GM12878 (cell line): ENCODE measurements at regions not wholly inside any gene's neighbourhood (a gene's known extent, or its start where the extent isn't known, plus 50 kb on each side); places are given as distances from the start of the nearest gene placed in this dataset.

Source experiments
- ATAC-seq: fragments of 200-7000 bp; cut with Tn5 transposase; 3 replicates; pipeline ENCODE4 v1.9.1; 2020; ENCODE audit warnings: mild to moderate bottlenecking, moderate library complexity
- BruUV-seq: library from RNA; stranded (reverse); fragments of 400-500 nt; replicated peaks from 2 replicates; lab custom pipeline; 2021; lab: Mats Ljungman, UMichigan
- CTCF ChIA-PET: fragments of 300-600 bp; sonication (Branson Sonifier 250); formaldehyde crosslinking; extraction: SDS; loops from one replicate; lab custom pipeline; 2021; ENCODE audit warnings: inconsistent platforms; lab: Yijun Ruan, JAX
- POLR2A ChIA-PET: fragments of 350-600 bp; formaldehyde crosslinking; extraction: SDS; loops from one replicate; lab custom pipeline; 2021; ENCODE audit warnings: inconsistent platforms; lab: Charles Lee
- RAD21 ChIA-PET: fragments of 300-600 bp; sonication (Branson Sonifier 250); formaldehyde crosslinking; loops from one replicate; lab custom pipeline; 2023; ENCODE audit warnings: antibody characterized with exemption; ENCODE audit not compliant: unreplicated experiment; lab: Charles Lee
- SMC1A ChIA-PET: fragments of 300-600 bp; sonication (Branson Sonifier 250); formaldehyde crosslinking; loops from one replicate; lab custom pipeline; 2023; ENCODE audit not compliant: unreplicated experiment, uncharacterized antibody; lab: Charles Lee
- DNase-seq: peaks from one replicate; pipeline ENCODE4 v3.0.0-alpha.2; 2011; ENCODE audit warnings: low read depth, low spot score
- FAIRE-seq: peaks from 3 replicates; lab custom pipeline; 2011; peaks lifted over from hg19 to GRCh38; lab: Jason Lieb, UNC
- H2AFZ ChIP-seq: 2 replicates; pipeline ENCODE4 v1.6.0; 2011; ENCODE audit warnings: low read depth, low read length, control low read depth; ENCODE audit not compliant: control insufficient read depth
- H3K27ac ChIP-seq: 2 replicates; pipeline ENCODE4 v1.5.1; 2011; ENCODE audit warnings: control low read depth; ENCODE audit not compliant: control insufficient read depth, insufficient read depth
- H3K27me3 ChIP-seq, 2 experiments: replicated peaks in 1 of 2; 2 replicates each; pipeline versions ENCODE4 v1.6.0 to v1.6.1; 2011; ENCODE audit warnings: low read length in 1 of 2; ENCODE audit not compliant: control insufficient read depth in 2 of 2, insufficient read depth in 2 of 2
- H3K36me3 ChIP-seq, 2 experiments: 2 replicates each; pipeline ENCODE4 v1.5.1; 2011; ENCODE audit warnings: low read length in 1 of 2; ENCODE audit not compliant: control insufficient read depth in 2 of 2, insufficient read depth in 2 of 2
- H3K4me1 ChIP-seq: 2 replicates; pipeline ENCODE4 v1.6.1; 2011; ENCODE audit warnings: mild to moderate bottlenecking, low read length, moderate library complexity, mixed read lengths; ENCODE audit not compliant: control insufficient read depth, insufficient read depth
- H3K4me2 ChIP-seq: 2 replicates; pipeline ENCODE4 v1.6.0; 2011; ENCODE audit warnings: control low read depth; ENCODE audit not compliant: control insufficient read depth, insufficient read depth
- H3K4me3 ChIP-seq: fragments of 200-600 bp; sonication (generic); 2 replicates; pipeline ENCODE4 v1.5.1; 2016
- H3K79me2 ChIP-seq: 2 replicates; pipeline ENCODE4 v1.6.0; 2011; ENCODE audit warnings: low read length; ENCODE audit not compliant: control insufficient read depth, insufficient read depth
- H3K9ac ChIP-seq: 2 replicates; pipeline ENCODE4 v1.8.0; 2011; ENCODE audit warnings: low read length, control low read depth, mixed read lengths; ENCODE audit not compliant: control insufficient read depth, insufficient read depth
- H3K9me3 ChIP-seq: replicated peaks from 3 replicates; pipeline ENCODE4 v1.5.1; 2011; ENCODE audit warnings: mild to moderate bottlenecking, low read length; ENCODE audit not compliant: control insufficient read depth, insufficient read depth
- H4K20me1 ChIP-seq: 2 replicates; pipeline ENCODE4 v1.6.0; 2011; ENCODE audit not compliant: control insufficient read depth, insufficient read depth
- ATF2 ChIP-seq: IDR thresholded peaks from 2 replicates; pipeline ENCODE4 v1.6.1; 2012; ENCODE audit warnings: low read length, inconsistent platforms
- BMI1 ChIP-seq: fragments of 450-650 bp; IDR thresholded peaks from 2 replicates; pipeline ENCODE4 v1.6.1; 2016; ENCODE audit warnings: mild to moderate bottlenecking, moderate library complexity, borderline replicate concordance
- EP300 ChIP-seq, 2 experiments: fragments of 150-350 bp in 1 of 2; IDR thresholded peaks; 2 replicates each; pipeline ENCODE4 v1.6.1; 2011 to 2012; ENCODE audit warnings: low read depth in 2 of 2, low read length in 2 of 2, borderline replicate concordance in 1 of 2, improper control_type of control experiment in 1 of 2, inconsistent platforms in 1 of 2; ENCODE audit not compliant: control insufficient read depth in 1 of 2
- FOXM1 ChIP-seq: IDR thresholded peaks from 2 replicates; pipeline ENCODE4 v1.6.1; 2012; ENCODE audit warnings: low read depth, mild to moderate bottlenecking, inconsistent platforms, low read length, moderate library complexity
- MTA3 ChIP-seq: IDR thresholded peaks from 2 replicates; pipeline ENCODE4 v1.6.1; 2012; ENCODE audit warnings: low read length, inconsistent platforms, borderline replicate concordance
- NFYB ChIP-seq: IDR thresholded peaks from 2 replicates; pipeline ENCODE4 v1.6.1; 2011; ENCODE audit warnings: low read depth, mild to moderate bottlenecking, low read length, improper control_type of control experiment, moderate library complexity; ENCODE audit not compliant: insufficient read depth
- PBX3 ChIP-seq: IDR thresholded peaks from 2 replicates; pipeline ENCODE4 v1.6.1; 2011; ENCODE audit warnings: mild to moderate bottlenecking, low read depth, low read length, moderate library complexity; ENCODE audit not compliant: insufficient replicate concordance
- ZNF217 ChIP-seq: fragments of 450-650 bp; IDR thresholded peaks from 2 replicates; pipeline ENCODE4 v1.6.1; 2017; ENCODE audit warnings: antibody characterized with exemption, mild to moderate bottlenecking
- ZNF24 ChIP-seq: fragments of 450-650 bp; IDR thresholded peaks from 2 replicates; pipeline ENCODE4 v1.6.1; 2017; ENCODE audit warnings: antibody characterized with exemption, mild to moderate bottlenecking
- ZNF687 ChIP-seq: fragments of 450-650 bp; IDR thresholded peaks from 2 replicates; pipeline ENCODE4 v1.6.1; 2017; ENCODE audit warnings: mild to moderate bottlenecking, moderate library complexity
- WGBS: methylation state at CpG from one replicate; pipeline ENCODE4 v1.1.6; 2016; ENCODE audit warnings: low lambda C conversion rate; ENCODE audit not compliant: insufficient replicate concordance, insufficient coverage; ENCODE audit errors: missing lambda C conversion rate; 5-methylcytosine and 5-hydroxymethylcytosine counted together
- in situ Hi-C: fragments of 300-500 bp; cut with MboI; formaldehyde crosslinking; loops from 9 replicates; pipeline ENCODE4 v1.14.3; 2018; ENCODE audit warnings: mixed read lengths
- intact Hi-C: fragments of 100-400 bp; cut with micrococcal nuclease; formaldehyde crosslinking; loops from one replicate; pipeline ENCODE4 v1.14.2; 2022; ENCODE audit not compliant: unreplicated experiment

- Histone ChIP-seq H3K79me2 (no peaks in the 10 kb centered on the region), H2AFZ (no peak overlapping the region)
- CTCF ChIA-PET = no interaction called here
- BruUV-seq = no TSS peak
- TF ChIP-seq ATF2 (no peak), ZNF217 (no peak), FOXM1 (no peak), NFYB (no peak), MTA3 (no peak)
- TF ChIP-seq, all 136 proteins: peak for 0
- intact Hi-C loops = no loop called here
- no peaks in the 10 kb centered on the region for H3K27me3 ChIP-seq
- SMC1A ChIA-PET = no interaction called here
- in situ Hi-C loops = no loop called here
- H3K9ac ChIP-seq = no peak overlapping the region
- no peaks in the 10 kb centered on the region for H3K36me3 ChIP-seq
- no peaks in the 10 kb centered on the region for H3K9me3 ChIP-seq
- no peak overlapping the region for H3K27ac ChIP-seq
- H3K4me2 ChIP-seq = no peak overlapping the region
- no peaks in the 10 kb centered on the region for H3K4me1 ChIP-seq
- no peak for FAIRE-seq
- ATAC-seq = no peak
- no peaks in the 10 kb centered on the region for H4K20me1 ChIP-seq
- DNase-seq = no peak
- 4% methylated on average over 1 of the region's 1 CpG for WGBS
- POLR2A ChIA-PET = no interaction called here
- no peak overlapping the region for H3K4me3 ChIP-seq
- RAD21 ChIA-PET = no interaction called here
Observed at GRCh38 chr5:97338729-97339128, 155.7 kb upstream of the RIOK2 start.

- H2AFZ ChIP-seq = peak overlapping the region; percentile 59
- H3K4me2 ChIP-seq = peak overlapping the region; percentile 87
- peak; percentile 90 for ATAC-seq
- peak overlapping the region; percentile 67 for H3K9ac ChIP-seq
- H3K9me3 ChIP-seq = no peaks in the 10 kb centered on the region; the same call in 2 of the 3 replicates
- H4K20me1 ChIP-seq = no peaks in the 10 kb centered on the region
- POLR2A ChIA-PET = interaction anchor here (0.6 kb wide), 1 partner anchor 465 kb away, joined by 3 read pairs; no protein-coding TSS in a partner anchor
- no TSS peak for BruUV-seq
- CTCF ChIA-PET = interaction anchor here (0.6 to 5.7 kb wide), 11 partner anchors 17 to 1428 kb away, joined by 3 to 62 read pairs (median 3); no protein-coding TSS in a partner anchor
- FAIRE-seq = peak; percentile 86
- H3K27me3 ChIP-seq = no peaks in the 10 kb centered on the region
- RAD21 ChIA-PET = interaction anchor here (0.8 to 6.6 kb wide), 10 partner anchors 55 to 1415 kb away, joined by 3 to 54 read pairs (median 4); no protein-coding TSS in a partner anchor
- intact Hi-C loops = loop anchor here (1.0 to 5.0 kb wide), 5 partner anchors 58 to 1417 kb away; partner anchors contain the start of gene RGMB
- peaks cover 27% of the 10 kb centered on the region for H3K79me2 ChIP-seq
- peak overlapping the region; percentile 68 for H3K27ac ChIP-seq
- H3K4me1 ChIP-seq = peaks cover 11% of the 10 kb centered on the region
- H3K36me3 ChIP-seq = no peaks in the 10 kb centered on the region
- peak; percentile 74 for DNase-seq
- in situ Hi-C loops = no loop called here
- SMC1A ChIA-PET = interaction anchor here (0.6 to 3.4 kb wide), 18 partner anchors 8 to 568 kb away, joined by 3 to 14 read pairs (median 4); no protein-coding TSS in a partner anchor
- WGBS = 0% methylated on average over 4 of the region's 4 CpGs
- H3K4me3 ChIP-seq = peak overlapping the region; percentile 68
- no peak for TF ChIP-seq ZNF24
- 0 out of 2 replicates have a peak, but pooled peaks have one; percentile 53 for TF ChIP-seq ZNF687
- no peak for TF ChIP-seq PBX3
- no peak for TF ChIP-seq BMI1
- TF ChIP-seq EP300 (IDR thresholded peaks at IDR 0.05; ENCODE audit: borderline replicate concordance in 1 of 2, control insufficient read depth in 1 of 2, low read depth in 2 of 2, low read length in 2 of 2) = 0 out of 4 replicates have a peak, but pooled peaks of 1 of the 2 experiments have one; percentile 4
Observed at GRCh38 chr5:97355775-97356174, 172.7 kb upstream of the RIOK2 start.
